Endothelial cell of hepatic sinusoid (primary cell): ENCODE measurements at regions not wholly inside any gene's neighbourhood (a gene's known extent, or its start where the extent isn't known, plus 50 kb on each side); places are given as distances from the start of the nearest gene placed in this dataset.

Source experiments
- in situ Hi-C: cut with HindIII; loops from 2 replicates; pipeline ENCODE4 v1.10.0; 2017; ENCODE audit warnings: low sequenced_read_pairs

DNA sequence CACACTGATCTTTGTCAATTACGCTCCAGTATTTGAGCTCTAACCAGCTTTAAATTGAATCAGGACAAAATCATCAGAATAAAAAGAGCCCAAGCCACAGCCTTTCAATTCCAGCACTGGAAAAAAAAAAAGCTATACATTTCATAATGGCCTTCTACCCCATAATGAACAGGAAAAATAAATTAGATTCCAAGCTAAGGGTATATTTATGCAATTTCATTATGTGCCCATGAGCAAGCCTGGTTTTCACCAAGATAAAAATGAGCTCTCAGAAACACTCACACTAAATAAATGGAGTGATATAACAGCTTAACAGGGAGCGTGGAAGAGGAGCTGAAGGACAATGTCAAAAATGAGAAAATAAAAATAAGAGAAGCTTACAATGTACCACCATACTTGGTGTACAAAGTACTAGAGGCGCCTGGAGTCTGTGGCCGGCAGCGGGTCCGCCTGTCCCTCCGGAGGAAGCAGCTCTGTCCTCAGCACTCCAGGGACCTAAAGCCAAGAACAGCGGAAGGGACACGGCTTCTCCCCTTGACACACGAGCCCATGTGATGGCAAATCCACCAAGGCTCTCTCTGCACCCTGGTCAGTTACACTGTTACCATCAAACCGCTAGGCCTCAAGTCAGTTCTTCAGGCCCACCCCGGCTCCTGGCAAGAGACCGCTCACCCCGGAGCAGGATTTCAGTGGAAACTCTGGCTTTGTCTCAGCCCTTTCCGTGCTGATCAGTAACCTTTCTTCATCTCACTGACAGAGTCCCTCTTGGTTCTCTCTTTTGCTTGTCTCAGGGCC lies 69.6 kb downstream of the RBFOX3 start:
- in situ Hi-C loops: no loop called here

- in situ Hi-C loops: no loop called here
Observed at GRCh38 chr17:79539944-79540705, 70.7 kb downstream of the RBFOX3 start.

GRCh38 chr17:79538291-79538690 lies 72.6 kb downstream of the RBFOX3 start:
- in situ Hi-C loops: no loop called here

DNA sequence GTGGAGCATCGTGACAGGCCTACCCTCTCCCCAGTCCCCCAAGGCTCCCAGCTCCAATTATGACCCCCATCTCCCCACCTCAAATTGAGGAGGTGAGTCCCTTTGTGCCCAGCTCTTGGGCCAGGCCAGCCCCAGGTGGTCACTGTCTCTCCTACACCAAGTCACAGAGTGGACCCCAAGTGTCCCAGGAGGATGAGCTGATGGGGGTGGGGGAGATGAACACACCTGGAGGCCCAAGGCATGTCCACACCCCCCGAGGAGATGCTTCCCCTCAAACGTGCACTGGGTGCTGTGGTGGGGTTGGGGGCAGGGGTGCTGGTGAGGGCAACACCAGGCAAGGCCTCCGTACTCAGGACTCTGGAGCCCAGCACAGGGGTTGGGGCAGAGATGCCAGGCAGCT lies 73.2 kb downstream of the RBFOX3 start:
- in situ Hi-C loops: no loop called here

GRCh38 chr17:79537061-79537460 lies 73.8 kb downstream of the RBFOX3 start:
- in situ Hi-C loops: no loop called here

- in situ Hi-C loops: no loop called here
Observed at GRCh38 chr17:79536212-79536840, 74.5 kb downstream of the RBFOX3 start.

DNA sequence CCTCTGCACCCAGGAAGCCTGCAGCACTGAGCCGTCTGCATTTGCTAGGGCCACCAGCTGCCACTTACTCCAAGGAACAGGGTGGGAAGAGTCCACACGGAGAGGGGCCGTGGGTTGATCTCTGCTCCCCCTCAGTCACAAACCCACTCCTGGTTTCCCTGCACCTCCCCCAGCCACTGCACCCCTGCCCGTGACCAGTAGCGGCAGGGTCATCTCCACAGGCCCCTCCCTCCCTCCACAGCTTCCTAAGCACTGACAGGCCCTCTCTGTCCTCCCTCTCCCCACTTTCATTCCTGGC lies 75.2 kb downstream of the RBFOX3 start:
- in situ Hi-C loops: no loop called here

GRCh38 chr17:79534851-79535727 lies 75.8 kb downstream of the RBFOX3 start:
- in situ Hi-C loops: no loop called here

DNA sequence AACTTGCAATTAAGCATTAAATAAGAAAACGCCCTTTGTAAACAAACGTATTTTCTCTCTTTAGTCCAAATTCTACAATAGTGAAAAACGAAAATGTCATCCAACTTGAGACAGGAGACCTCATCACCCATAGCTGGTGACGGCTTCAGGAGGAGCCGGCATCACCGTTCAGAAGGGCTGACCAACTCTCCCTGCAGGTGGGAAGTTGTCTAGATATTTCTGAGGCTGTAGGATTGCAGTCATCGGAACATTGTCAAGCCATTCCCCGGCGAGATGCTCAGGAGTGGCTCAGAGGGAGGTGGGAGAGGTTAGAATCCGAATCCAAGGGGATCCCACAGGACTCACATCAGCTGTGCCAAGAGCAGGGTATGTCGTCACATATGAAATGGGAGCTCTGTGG lies 76.7 kb downstream of the RBFOX3 start:
- in situ Hi-C loops: no loop called here

DNA sequence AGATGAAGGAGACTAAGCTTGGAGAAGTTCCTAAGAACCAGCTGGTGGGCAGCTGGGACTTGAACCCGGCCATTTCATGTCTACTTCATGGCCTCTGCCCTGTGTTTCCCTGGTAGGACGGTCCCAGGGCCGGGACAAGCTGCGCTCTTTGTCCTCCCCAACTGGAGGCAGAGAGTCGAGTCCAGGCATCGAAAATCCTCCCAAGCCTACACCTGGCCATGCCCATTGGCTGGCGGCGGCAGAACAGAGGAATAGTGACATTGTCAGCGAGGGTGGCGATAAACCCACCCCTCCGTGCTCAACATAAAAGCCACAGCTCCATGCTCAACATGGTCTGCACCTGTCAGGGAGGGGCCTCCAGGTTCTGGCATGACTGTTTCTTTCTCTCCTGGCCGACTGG lies 77.7 kb downstream of the RBFOX3 start:
- in situ Hi-C loops: no loop called here

- in situ Hi-C loops: no loop called here
Observed at GRCh38 chr17:79532107-79532790, 78.6 kb downstream of the RBFOX3 start.

DNA sequence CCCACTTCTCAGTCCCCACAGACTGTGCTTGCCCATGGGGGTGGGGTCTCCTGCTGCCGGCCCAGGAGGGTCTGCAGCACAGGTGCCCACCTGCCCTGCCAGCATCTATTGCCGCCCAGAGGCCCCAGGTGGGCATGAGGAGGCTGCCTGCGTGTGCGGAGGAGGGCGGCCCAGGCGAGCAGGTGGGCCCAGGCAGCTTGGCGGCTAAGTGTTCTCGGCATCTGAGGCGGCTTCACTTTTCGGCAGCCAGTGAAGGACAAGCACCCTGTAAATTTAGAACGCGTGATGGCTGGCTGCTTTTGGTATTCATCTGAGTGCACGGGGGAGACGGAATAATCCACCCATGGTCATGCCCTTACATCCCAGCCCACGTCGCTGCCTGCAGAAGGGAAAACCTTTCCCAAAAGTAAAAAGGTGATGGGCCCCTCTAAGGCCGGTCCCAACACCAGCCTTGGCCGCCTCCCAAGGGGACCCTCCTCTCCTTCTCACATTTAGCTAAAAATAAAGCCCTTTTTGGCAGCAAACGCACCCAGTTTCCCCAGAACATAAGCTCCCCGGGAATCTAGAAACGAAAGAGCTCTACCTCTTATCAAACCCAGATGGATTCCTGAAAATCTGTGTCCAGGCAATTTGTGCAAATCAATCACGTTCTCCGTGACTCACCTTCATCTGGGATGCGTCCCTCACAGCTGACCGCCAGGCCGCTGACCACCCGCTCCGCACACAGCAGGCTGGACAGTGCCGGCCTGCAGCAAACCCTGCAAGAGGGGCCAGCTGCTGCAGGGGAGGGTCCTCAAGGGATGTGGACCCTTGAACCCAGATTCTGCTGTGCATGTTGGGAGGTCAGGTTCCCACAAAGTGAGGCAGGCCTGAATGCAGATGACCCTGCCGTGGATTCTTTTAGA lies 79.4 kb downstream of the RBFOX3 start:
- in situ Hi-C loops: no loop called here

DNA sequence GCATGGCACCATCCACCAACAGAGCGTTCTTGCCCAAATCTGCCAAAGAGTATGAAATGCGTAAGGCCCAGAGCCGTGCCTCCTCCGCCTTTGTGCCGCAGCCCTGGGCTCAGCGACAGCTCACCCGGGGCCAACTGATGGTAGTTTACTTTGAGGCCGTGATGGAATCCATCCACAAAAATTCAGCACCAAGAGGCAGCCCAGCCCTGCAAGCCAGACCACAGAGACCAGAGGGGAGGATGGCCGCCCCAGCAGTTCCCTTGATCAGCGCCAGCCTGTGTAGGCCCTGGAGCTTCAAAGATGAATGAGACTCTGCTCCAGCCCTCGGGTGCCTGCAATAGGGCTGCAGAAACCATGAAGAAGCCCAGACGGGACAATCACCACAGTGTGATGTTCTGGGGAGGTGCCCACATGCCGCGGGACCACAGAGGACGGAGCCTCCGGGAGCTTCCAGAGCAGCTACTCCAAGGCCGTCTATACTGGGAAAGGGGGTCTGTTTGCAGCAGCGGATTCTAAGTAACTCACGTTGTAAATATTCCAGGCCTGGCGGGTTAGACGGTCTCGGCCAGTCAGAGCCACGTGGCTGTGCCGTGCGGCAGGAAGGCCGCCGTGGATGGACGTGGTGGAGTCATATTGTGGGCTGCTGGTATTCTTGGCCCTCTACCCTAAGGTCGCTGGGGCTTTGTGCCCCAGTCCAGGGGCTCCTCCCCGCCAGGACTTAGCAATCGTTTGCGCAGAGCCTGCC lies 80.3 kb downstream of the RBFOX3 start:
- in situ Hi-C loops: no loop called here

DNA sequence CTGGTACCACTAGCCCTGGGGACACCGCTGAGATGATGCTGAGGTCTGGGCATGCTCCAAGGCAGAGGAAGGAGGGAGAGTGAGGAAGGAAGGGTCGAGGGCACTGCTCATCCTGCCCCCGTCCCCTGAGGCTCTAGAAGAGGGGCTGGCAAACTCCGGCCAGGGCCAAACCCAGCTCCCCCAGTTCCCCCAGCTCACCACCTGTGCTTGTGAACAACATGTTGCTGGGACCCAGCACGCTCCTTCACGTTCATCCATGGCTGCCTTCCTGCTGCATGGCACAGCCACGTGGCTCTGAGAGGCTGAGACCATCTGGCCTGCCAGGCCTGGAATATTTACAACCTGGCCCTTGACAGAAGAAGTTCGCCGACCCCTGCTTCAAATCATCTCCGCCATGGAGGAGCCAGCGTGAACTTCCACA lies 81.2 kb downstream of the RBFOX3 start:
- in situ Hi-C loops: no loop called here

- in situ Hi-C loops: no loop called here
Observed at GRCh38 chr17:79528592-79529125, 82.2 kb downstream of the RBFOX3 start.

GRCh38 chr17:79527306-79527705 lies 83.5 kb downstream of the RBFOX3 start:
- in situ Hi-C loops: no loop called here

DNA sequence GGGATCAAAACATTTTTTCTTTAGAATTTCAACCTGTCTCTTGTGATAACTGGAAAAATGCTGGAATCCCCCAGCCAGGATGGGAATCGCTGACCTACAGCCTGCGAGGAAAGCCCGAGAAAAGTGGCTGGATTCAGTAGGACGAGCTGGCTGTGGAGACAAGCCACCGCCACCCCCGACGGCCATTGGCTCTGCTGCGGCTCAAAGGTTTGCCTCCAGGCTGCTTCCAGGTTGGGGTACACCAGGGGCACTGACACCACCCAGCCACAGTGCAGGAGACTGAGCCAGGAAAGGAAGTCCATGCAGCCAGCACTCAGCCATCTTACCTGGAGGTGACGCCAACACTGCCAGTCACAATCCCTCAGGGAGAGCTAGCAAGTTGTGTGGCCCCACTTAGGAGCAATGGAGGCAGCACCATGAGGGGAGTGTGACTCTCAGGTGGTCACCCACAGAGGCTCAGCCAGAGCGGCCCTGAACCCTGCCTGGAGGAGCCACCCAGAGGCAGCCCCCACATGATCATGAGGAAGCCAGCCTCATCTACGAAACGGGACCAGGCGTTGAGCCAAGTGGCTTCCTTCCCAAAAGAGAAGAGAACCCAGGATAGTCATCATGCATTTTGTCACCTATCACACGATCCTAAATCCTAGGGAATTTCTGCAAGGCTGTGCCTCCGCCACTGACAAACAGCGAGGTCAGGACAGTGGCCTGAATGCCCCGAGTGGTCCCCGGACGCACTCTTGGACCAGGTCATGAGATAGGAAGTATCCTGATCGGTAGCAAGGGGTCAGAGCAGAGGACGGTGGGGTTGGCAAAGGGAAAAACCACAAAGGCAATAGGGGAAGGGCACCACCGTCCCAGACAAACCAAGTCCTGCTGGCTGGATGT lies 84.8 kb downstream of the RBFOX3 start:
- in situ Hi-C loops: no loop called here
